Naive thymus-derived CD4-positive, alpha-beta T cell (primary cell): ENCODE measurements at regions not wholly inside any gene's neighbourhood (a gene's known extent, or its start where the extent isn't known, plus 50 kb on each side); places are given as distances from the start of the nearest gene placed in this dataset.

ENCODE experiments used
- ATAC-seq: fragments of 150-1000 bp; cut with Tn5 transposase; 2 replicates; pipeline ENCODE4 v1.10.0; 2021; ENCODE audit warnings: mild to moderate bottlenecking, moderate library complexity
- CTCF ChIA-PET: fragments of 350-600 bp; sonication (Branson Sonifier 250); formaldehyde crosslinking; loops from one replicate; lab custom pipeline; 2021; ENCODE audit warnings: antibody characterized with exemption; lab: Charles Lee
- POLR2A ChIA-PET: fragments of 350-600 bp; sonication (Branson Sonifier 250); formaldehyde crosslinking; loops from one replicate; lab custom pipeline; 2021; ENCODE audit warnings: antibody characterized with exemption, inconsistent platforms; lab: Charles Lee
- DNase-seq, 9 donors: peaks; one replicate each; pipeline versions ENCODE4 v3.0.0 to v3.0.0-alpha.2; 2020 to 2022; ENCODE audit warnings: mixed read lengths in 1 of 9
- H3K27ac ChIP-seq: one replicate; pipeline ENCODE4 v1.7.0; 2013; ENCODE audit warnings: mild to moderate bottlenecking, low read depth, low read length, moderate library complexity
- H3K27me3 ChIP-seq, 2 donors: one replicate each; pipeline ENCODE4 v1.7.0; 2013; ENCODE audit warnings: low read length in 2 of 2, mild to moderate bottlenecking in 2 of 2, moderate library complexity in 2 of 2; ENCODE audit not compliant: control insufficient read depth in 2 of 2, insufficient read depth in 2 of 2
- H3K36me3 ChIP-seq, 3 experiments: 1 replicate in 2 of 3; 2 replicates in 1 of 3; pipeline ENCODE4 v1.7.0; 2013; ENCODE audit warnings: low read length in 3 of 3, mild to moderate bottlenecking in 3 of 3, moderate library complexity in 1 of 3; ENCODE audit not compliant: insufficient read depth in 3 of 3, control insufficient read depth in 2 of 3
- H3K4me1 ChIP-seq, 2 donors: one replicate each; pipeline ENCODE4 v1.7.0; 2013; ENCODE audit warnings: low read length in 2 of 2, mild to moderate bottlenecking in 2 of 2, moderate library complexity in 1 of 2; ENCODE audit not compliant: control insufficient read depth in 2 of 2, insufficient read depth in 2 of 2
- H3K4me3 ChIP-seq: 2 replicates; pipeline ENCODE4 v1.7.0; 2013; ENCODE audit warnings: mild to moderate bottlenecking, low read length
- H3K9me3 ChIP-seq, 3 experiments: 1 replicate in 2 of 3; 2 replicates in 1 of 3; pipeline ENCODE4 v1.7.0; 2013; ENCODE audit warnings: low read length in 3 of 3; ENCODE audit not compliant: control insufficient read depth in 2 of 3
- H3K27ac Mint-ChIP-seq, 9 donors: one replicate each; pipeline ENCODE4 v1.8.0; 2020 to 2022; ENCODE audit warnings: mixed read lengths in 9 of 9, mild to moderate bottlenecking in 8 of 9, moderate library complexity in 5 of 9, inconsistent platforms in 2 of 9
- H3K27me3 Mint-ChIP-seq, 5 donors: one replicate each; pipeline ENCODE4 v1.8.0; 2021 to 2022; ENCODE audit warnings: mixed read lengths in 5 of 5, mild to moderate bottlenecking in 1 of 5
- H3K36me3 Mint-ChIP-seq, 5 donors: one replicate each; pipeline ENCODE4 v1.8.0; 2020 to 2022; ENCODE audit warnings: mixed read lengths in 5 of 5, mild to moderate bottlenecking in 3 of 5, inconsistent platforms in 1 of 5
- H3K4me1 Mint-ChIP-seq, 7 donors: one replicate each; pipeline ENCODE4 v1.8.0; 2020 to 2022; ENCODE audit warnings: mixed read lengths in 7 of 7, mild to moderate bottlenecking in 3 of 7, inconsistent platforms in 1 of 7
- H3K4me3 Mint-ChIP-seq, 10 donors: one replicate each; pipeline ENCODE4 v1.8.0; 2020 to 2022; ENCODE audit warnings: mild to moderate bottlenecking in 10 of 10, mixed read lengths in 10 of 10, moderate library complexity in 6 of 10, inconsistent platforms in 2 of 10
- H3K9me3 Mint-ChIP-seq, 11 donors: one replicate each; pipeline ENCODE4 v1.8.0; 2020 to 2022; ENCODE audit warnings: mixed read lengths in 11 of 11, mild to moderate bottlenecking in 4 of 11, inconsistent platforms in 1 of 11, moderate library complexity in 1 of 11
- intact Hi-C, 2 donors: fragments of 100-400 bp; cut with micrococcal nuclease; formaldehyde crosslinking; loops; one replicate each; pipeline ENCODE4 v1.15.1; 2023

- DNase-seq (no peak), ATAC-seq (no peak)
- H3K4me3 ChIP-seq, result no peak overlapping the region
- no peaks in the 10 kb centered on the region for H3K4me1 ChIP-seq
- Mint-ChIP-seq H3K27me3 (peaks cover 32 to 59% (median 34%) of the 10 kb centered on the region in 5 donors), H3K4me1 (peaks cover 0 to 5% (median 0%) of the 10 kb centered on the region in 7 donors), H3K36me3 (peaks cover 0 to 6% (median 0%) of the 10 kb centered on the region in 5 donors), H3K27ac (no peak overlapping the region), H3K9me3 (peaks cover 0 to 19% (median 5%) of the 10 kb centered on the region in 11 donors), H3K4me3 (peak overlapping the region in 1 of 10 donors; percentile 47)
- CTCF ChIA-PET, result interaction anchor here (0.5 kb wide), 1 partner anchor 915 kb away, joined by 4 read pairs; no protein-coding TSS in a partner anchor
- H3K36me3 ChIP-seq, result no peaks in the 10 kb centered on the region
- POLR2A ChIA-PET, result no interaction called here
- H3K27me3 ChIP-seq, result no peaks in the 10 kb centered on the region
- peaks cover 0 to 11% (median 0%) of the 10 kb centered on the region in 3 experiments for H3K9me3 ChIP-seq
- intact Hi-C loops, result no loop called here
- H3K27ac ChIP-seq, result no peak overlapping the region
Observed at GRCh38 chr7:1365846-1366245, 93.4 kb downstream of the MICALL2 start.

GRCh38 chr7:1366801-1367405, 92.4 kb downstream of the MICALL2 start:
- Histone ChIP-seq H3K27me3 (no peaks in the 10 kb centered on the region), H3K4me1 (no peaks in the 10 kb centered on the region), H3K4me3 (no peak overlapping the region), H3K9me3 (peaks cover 0 to 11% (median 0%) of the 10 kb centered on the region in 3 experiments), H3K36me3 (no peaks in the 10 kb centered on the region), H3K27ac (no peak overlapping the region)
- intact Hi-C loops, result no loop called here
- peaks cover 0 to 5% (median 0%) of the 10 kb centered on the region in 7 donors for H3K4me1 Mint-ChIP-seq
- H3K36me3 Mint-ChIP-seq, result peaks cover 0 to 6% (median 0%) of the 10 kb centered on the region in 5 donors
- peaks cover 0 to 19% (median 5%) of the 10 kb centered on the region in 11 donors for H3K9me3 Mint-ChIP-seq
- POLR2A ChIA-PET, result no interaction called here
- H3K27ac Mint-ChIP-seq, result peak overlapping the region in 1 of 9 donors; percentile 18
- DNase-seq, result no peak
- ATAC-seq, result no peak
- peaks cover 33 to 65% (median 34%) of the 10 kb centered on the region in 5 donors for H3K27me3 Mint-ChIP-seq
- CTCF ChIA-PET, result no interaction called here
- H3K4me3 Mint-ChIP-seq, result no peak overlapping the region

- H3K4me1 Mint-ChIP-seq, result peaks cover 0 to 5% (median 0%) of the 10 kb centered on the region in 7 donors
- no peak overlapping the region for H3K27ac ChIP-seq
- H3K9me3 Mint-ChIP-seq, result peaks cover 0 to 19% (median 5%) of the 10 kb centered on the region in 11 donors
- H3K9me3 ChIP-seq, result peaks cover 0 to 11% (median 0%) of the 10 kb centered on the region in 3 experiments
- no peaks in the 10 kb centered on the region for H3K4me1 ChIP-seq
- POLR2A ChIA-PET, result no interaction called here
- no peak overlapping the region for H3K4me3 ChIP-seq
- H3K27me3 ChIP-seq, result no peaks in the 10 kb centered on the region
- no peak for ATAC-seq
- intact Hi-C loops, result loop anchor here in 1 of 2 donors (2.0 kb wide), 1 partner anchor 45 kb away; no protein-coding TSS in a partner anchor
- peak overlapping the region in 3 of 10 donors; percentile 40 to 42 (median 42) for H3K4me3 Mint-ChIP-seq
- H3K27me3 Mint-ChIP-seq, result peaks cover 33 to 67% (median 34%) of the 10 kb centered on the region in 5 donors
- DNase-seq, result no peak
- peaks cover 0 to 6% (median 0%) of the 10 kb centered on the region in 5 donors for H3K36me3 Mint-ChIP-seq
- no peaks in the 10 kb centered on the region for H3K36me3 ChIP-seq
- no peak overlapping the region for H3K27ac Mint-ChIP-seq
- CTCF ChIA-PET, result no interaction called here
Observed at GRCh38 chr7:1367501-1368183, 91.6 kb downstream of the MICALL2 start.

- peaks cover 0 to 19% (median 5%) of the 10 kb centered on the region in 11 donors for H3K9me3 Mint-ChIP-seq
- no peak overlapping the region for H3K27ac Mint-ChIP-seq
- peaks cover 0 to 5% (median 0%) of the 10 kb centered on the region in 7 donors for H3K4me1 Mint-ChIP-seq
- no peaks in the 10 kb centered on the region for H3K27me3 ChIP-seq
- DNase-seq (no peak), ATAC-seq (no peak)
- no peak overlapping the region for H3K4me3 ChIP-seq
- peaks cover 33 to 70% (median 34%) of the 10 kb centered on the region in 5 donors for H3K27me3 Mint-ChIP-seq
- POLR2A ChIA-PET, result no interaction called here
- intact Hi-C loops, result loop anchor here in 1 of 2 donors (2.0 kb wide), 1 partner anchor 45 kb away; no protein-coding TSS in a partner anchor
- H3K36me3 Mint-ChIP-seq, result peaks cover 0 to 6% (median 0%) of the 10 kb centered on the region in 5 donors
- CTCF ChIA-PET, result no interaction called here
- H3K9me3 ChIP-seq, result peaks cover 0 to 11% (median 0%) of the 10 kb centered on the region in 3 experiments
- H3K27ac ChIP-seq, result no peak overlapping the region
- H3K4me1 ChIP-seq, result no peaks in the 10 kb centered on the region
- no peaks in the 10 kb centered on the region for H3K36me3 ChIP-seq
- peak overlapping the region in 2 of 10 donors; percentile 40 to 42 for H3K4me3 Mint-ChIP-seq
Observed at GRCh38 chr7:1368184-1368681, 91.0 kb downstream of the MICALL2 start.

- H3K27ac ChIP-seq, result no peak overlapping the region
- Mint-ChIP-seq H3K27ac (no peak overlapping the region), H3K9me3 (peaks cover 0 to 19% (median 5%) of the 10 kb centered on the region in 11 donors), H3K4me3 (peak overlapping the region in 5 of 10 donors; percentile 12 to 43 (median 14)), H3K27me3 (peaks cover 33 to 68% (median 39%) of the 10 kb centered on the region in 5 donors), H3K36me3 (peaks cover 0 to 6% (median 0%) of the 10 kb centered on the region in 5 donors), H3K4me1 (peaks cover 0 to 5% (median 0%) of the 10 kb centered on the region in 7 donors)
- H3K4me3 ChIP-seq, result no peak overlapping the region
- intact Hi-C loops, result loop anchor here in 1 of 2 donors (1.0 to 2.0 kb wide), 2 partner anchors 44 to 90 kb away; partner anchors contain the start of gene MICALL2
- no peaks in the 10 kb centered on the region for H3K27me3 ChIP-seq
- no peaks in the 10 kb centered on the region for H3K36me3 ChIP-seq
- DNase-seq (peak in 2 of 9 donors; percentile 3 to 42), ATAC-seq (peak; percentile 45)
- H3K4me1 ChIP-seq, result no peaks in the 10 kb centered on the region
- ChIA-PET POLR2A (no interaction called here), CTCF (no interaction called here)
- peaks cover 0 to 11% (median 0%) of the 10 kb centered on the region in 3 experiments for H3K9me3 ChIP-seq
Observed at GRCh38 chr7:1368682-1369571, 90.3 kb downstream of the MICALL2 start.
